Fibroblast of villous mesenchyme (primary cell): ENCODE measurements at regions not wholly inside any gene's neighbourhood (a gene's known extent, or its start where the extent isn't known, plus 50 kb on each side); places are given as distances from the start of the nearest gene placed in this dataset.

Source experiments
- DNase-seq: peaks from one replicate; pipeline ENCODE4 v3.0.0-alpha.2; 2010; ENCODE audit warnings: low read depth
- H3K4me3 ChIP-seq: 2 replicates; pipeline ENCODE4 v1.5.1; 2011; ENCODE audit warnings: low read depth, mild to moderate bottlenecking, low read length
- CTCF ChIP-seq: IDR thresholded peaks from 2 replicates; pipeline ENCODE4 v1.5.1; 2012; ENCODE audit warnings: low read depth, mild to moderate bottlenecking, low read length; ENCODE audit not compliant: insufficient read depth

- TF ChIP-seq CTCF: no peak
- H3K4me3 ChIP-seq: no peak overlapping the region
- no peak for DNase-seq
These were observed 297.6 kb downstream of the ARHGAP12 start for GRCh38 chr10:31630861-31631567.

DNA sequence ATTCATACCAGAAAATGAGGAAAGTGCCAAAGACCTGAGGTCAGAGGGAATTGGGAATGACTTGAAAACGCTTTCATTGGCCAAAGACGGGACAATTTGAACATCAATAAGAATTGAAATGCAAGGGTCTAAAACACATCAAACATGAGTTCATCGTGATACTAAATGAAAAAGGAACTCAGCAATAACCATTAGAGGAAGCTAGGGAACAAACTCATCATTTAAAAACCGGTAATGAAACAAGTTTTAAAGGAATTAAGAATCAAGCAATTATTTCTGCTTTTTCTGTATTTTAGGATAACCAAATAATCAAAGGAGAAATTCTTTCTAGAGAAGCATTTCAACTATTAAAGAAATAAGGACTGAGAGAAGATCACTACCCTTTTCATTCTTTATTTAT, 303.1 kb downstream of the ARHGAP12 start:
- no peak overlapping the region for H3K4me3 ChIP-seq
- TF ChIP-seq CTCF: no peak
- DNase-seq: no peak

- TF ChIP-seq CTCF: no peak
- no peak overlapping the region for H3K4me3 ChIP-seq
- DNase-seq: no peak
These were observed 304.0 kb downstream of the ARHGAP12 start for GRCh38 chr10:31624611-31625010.

DNA sequence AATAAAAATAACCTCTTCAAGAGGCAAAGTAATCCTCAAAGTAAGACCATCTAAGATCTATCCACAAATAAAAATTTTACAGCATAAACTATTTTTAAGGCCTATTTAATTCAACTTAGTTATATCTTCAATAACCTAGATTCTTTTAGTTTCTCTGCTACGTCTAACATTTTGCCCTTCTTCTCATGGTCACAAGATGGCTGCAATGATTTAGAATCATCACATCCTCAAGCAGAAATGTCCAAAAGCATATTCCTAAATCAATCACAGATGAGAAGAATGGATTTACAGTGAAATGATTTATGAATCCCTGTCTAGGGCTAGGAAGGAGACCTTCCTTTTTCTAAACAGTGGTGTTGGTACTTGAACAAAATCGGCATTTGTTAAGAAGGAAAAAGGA, 304.7 kb downstream of the ARHGAP12 start:
- TF ChIP-seq CTCF: no peak
- no peak for DNase-seq
- H3K4me3 ChIP-seq: no peak overlapping the region

- TF ChIP-seq CTCF: no peak
- no peak overlapping the region for H3K4me3 ChIP-seq
- DNase-seq: peak; percentile 87
These were observed 304.4 kb downstream of the ZEB1 start for GRCh38 chr10:31623466-31623865.

DNA sequence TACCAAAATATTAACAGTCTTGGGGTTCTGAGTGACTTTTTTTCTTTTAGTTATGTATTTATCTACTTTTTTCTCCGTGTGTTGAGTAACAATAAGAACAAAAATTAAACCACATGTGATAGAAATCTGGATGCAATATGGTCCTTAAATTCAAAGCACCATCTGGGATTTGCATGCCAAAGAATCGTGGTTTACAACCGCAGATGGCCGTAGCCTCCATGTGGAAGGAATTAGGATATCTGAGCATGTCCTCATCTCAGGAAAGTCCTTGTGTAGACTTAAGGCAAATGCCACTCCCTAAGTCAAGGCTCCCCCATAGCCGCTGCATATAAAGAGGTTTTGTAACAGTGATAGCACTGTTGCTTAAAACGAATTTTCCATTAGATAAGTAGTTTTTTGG, 304.0 kb downstream of the ZEB1 start:
- peak; percentile 46 for TF ChIP-seq CTCF
- peak; percentile 93 for DNase-seq
- no peak overlapping the region for H3K4me3 ChIP-seq

DNA sequence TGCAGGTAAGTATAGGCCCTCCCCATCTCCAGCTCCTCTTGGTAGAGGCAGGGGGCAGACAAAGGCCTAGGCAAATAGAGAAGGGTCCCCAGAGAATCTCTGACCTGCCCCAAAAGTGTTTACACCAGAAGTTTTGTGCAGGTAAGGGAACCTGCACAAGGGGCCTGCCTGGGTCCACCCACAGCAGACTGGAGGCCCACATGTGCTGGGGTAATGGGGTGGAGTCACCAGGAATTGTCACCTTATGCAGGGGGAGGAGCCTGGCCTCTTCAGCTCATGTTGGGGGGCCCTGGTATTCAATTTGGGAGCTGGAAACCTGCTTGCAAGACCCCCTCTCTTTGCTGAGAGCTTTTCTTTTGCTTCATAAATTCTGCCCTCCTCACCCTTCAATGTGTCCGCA, 302.7 kb downstream of the ZEB1 start:
- no peak for TF ChIP-seq CTCF
- H3K4me3 ChIP-seq: no peak overlapping the region
- DNase-seq: no peak
